Mammary epithelial cell (primary cell): ENCODE measurements at regions not wholly inside any gene's neighbourhood (a gene's known extent, or its start where the extent isn't known, plus 50 kb on each side); places are given as distances from the start of the nearest gene placed in this dataset.

Source experiments
- CTCF ChIP-seq, 2 donors: IDR thresholded peaks in 1 of 2; conservative IDR thresholded peaks in 1 of 2; 2 replicates each; pipeline ENCODE4 v1.5.1; 2011 to 2012; ENCODE audit warnings: inconsistent platforms in 2 of 2, low read length in 2 of 2, mild to moderate bottlenecking in 2 of 2, control low read depth in 1 of 2, low read depth in 1 of 2; ENCODE audit not compliant: insufficient read depth in 1 of 2; ENCODE audit errors: extremely low read depth in 1 of 2
- EZH2 ChIP-seq: IDR thresholded peaks from 2 replicates; pipeline ENCODE4 v1.6.1; 2012; ENCODE audit warnings: low read length, inconsistent platforms, borderline replicate concordance

DNA sequence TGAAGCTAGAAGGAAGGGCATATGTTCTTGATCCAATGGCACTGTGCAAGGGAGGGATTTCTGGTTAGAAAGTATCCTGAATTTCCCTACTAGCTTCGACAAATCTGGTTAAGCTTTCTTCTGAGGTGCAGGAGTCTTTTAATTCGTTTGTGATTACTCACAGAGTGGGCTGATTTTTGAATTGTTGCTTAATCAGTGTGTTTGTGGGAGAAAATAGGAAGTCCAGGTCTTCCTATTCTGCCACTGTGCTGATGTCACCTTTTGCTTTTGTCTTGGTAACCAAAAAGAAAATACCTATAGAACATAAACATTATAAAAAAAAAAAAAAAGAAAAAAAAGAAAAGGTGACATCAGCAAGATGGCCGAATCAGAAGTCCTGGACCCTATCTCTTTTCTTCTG lies 1008.6 kb downstream of the TSN start:
- TF ChIP-seq CTCF (conservative IDR thresholded peaks at IDR 0.05 in 1 of 2, IDR thresholded peaks at IDR 0.05 in 1 of 2; ENCODE audit: extremely low read depth in 1 of 2, insufficient read depth in 1 of 2, low read depth in 1 of 2, low read length in 2 of 2) (no peak), EZH2 (no peak)
